Endothelial cell of umbilical vein (primary cell): ENCODE measurements at regions not wholly inside any gene's neighbourhood (a gene's known extent, or its start where the extent isn't known, plus 50 kb on each side); places are given as distances from the start of the nearest gene placed in this dataset.

Experiments
- BruUV-seq: library from RNA; stranded (reverse); fragments of 400-500 nt; replicated peaks from 2 replicates; lab custom pipeline; 2021; lab: Mats Ljungman, UMichigan
- CTCF ChIA-PET: fragments of 300-600, 350-600 bp; sonication (Branson Sonifier 250); formaldehyde crosslinking; loops from one replicate; lab custom pipeline; 2021; ENCODE audit warnings: antibody characterized with exemption, inconsistent platforms; lab: Charles Lee
- POLR2A ChIA-PET: fragments of 300-600, 350-600 bp; sonication (Branson Sonifier 250); formaldehyde crosslinking; loops from one replicate; lab custom pipeline; 2021; ENCODE audit warnings: antibody characterized with exemption, inconsistent platforms; lab: Charles Lee
- DNase-seq: peaks from one replicate; pipeline ENCODE4 v3.0.0-alpha.2; 2011; ENCODE audit warnings: low read depth, low spot score
- FAIRE-seq: peaks from 2 replicates; lab custom pipeline; 2011; peaks lifted over from hg19 to GRCh38; lab: Jason Lieb, UNC
- H2AFZ ChIP-seq: 2 replicates; pipeline ENCODE4 v1.6.0; 2012; ENCODE audit warnings: low read depth, low read length, control low read depth, inconsistent platforms
- H3K27ac ChIP-seq: 2 replicates; pipeline ENCODE4 v1.5.1; 2011; ENCODE audit warnings: low read depth, mild to moderate bottlenecking, control low read depth, low read length, moderate library complexity; ENCODE audit not compliant: insufficient read depth
- H3K27me3 ChIP-seq, 2 experiments: 2 replicates each; pipeline versions ENCODE4 v1.6.0 to v1.6.1; 2011; ENCODE audit warnings: low read length in 2 of 2, mixed read lengths in 1 of 2; ENCODE audit not compliant: control insufficient read depth in 2 of 2, insufficient read depth in 2 of 2
- H3K36me3 ChIP-seq, 2 experiments: 2 replicates in 1 of 2; 3 replicates in 1 of 2; pipeline ENCODE4 v1.5.1; 2011; ENCODE audit warnings: low read length in 2 of 2, mild to moderate bottlenecking in 1 of 2, moderate library complexity in 1 of 2; ENCODE audit not compliant: control insufficient read depth in 2 of 2, insufficient read depth in 2 of 2; ENCODE audit errors: extremely low read depth in 1 of 2
- H3K4me1 ChIP-seq: 3 replicates; pipeline ENCODE4 v1.5.1; 2011; ENCODE audit warnings: mild to moderate bottlenecking, low read length; ENCODE audit not compliant: control insufficient read depth, insufficient read depth; ENCODE audit errors: extremely low read depth
- H3K4me2 ChIP-seq: 2 replicates; pipeline ENCODE4 v1.6.1; 2011; ENCODE audit warnings: low read length, control low read depth, mixed read lengths; ENCODE audit not compliant: insufficient read depth
- H3K4me3 ChIP-seq, 3 experiments: fragments of 200-600 bp in 1 of 3; sonication (generic), shearing (Covaris generic) in 1 of 3; replicated peaks in 1 of 3; 2 replicates each; pipeline ENCODE4 v1.5.1; 2011 to 2016; ENCODE audit warnings: control low read depth in 3 of 3, low read length in 3 of 3, mild to moderate bottlenecking in 2 of 3, inconsistent platforms in 1 of 3, low read depth in 1 of 3, moderate library complexity in 1 of 3; ENCODE audit not compliant: insufficient read depth in 1 of 3
- H3K79me2 ChIP-seq: 2 replicates; pipeline ENCODE4 v1.6.0; 2012; ENCODE audit warnings: low read length, inconsistent platforms; ENCODE audit not compliant: control insufficient read depth, insufficient read depth
- H3K9ac ChIP-seq: replicated peaks from 2 replicates; pipeline ENCODE3; 2011; ENCODE audit warnings: low read length, control low read depth; ENCODE audit not compliant: insufficient read depth; ENCODE audit errors: extremely low read depth
- H3K9me1 ChIP-seq: replicated peaks from 3 replicates; pipeline ENCODE4 v1.6.0; 2011; ENCODE audit warnings: mild to moderate bottlenecking, low read length; ENCODE audit not compliant: control insufficient read depth, insufficient read depth; ENCODE audit errors: extremely low read depth
- H3K9me3 ChIP-seq: replicated peaks from 2 replicates; pipeline ENCODE4 v1.5.1; 2012; ENCODE audit warnings: low read length, inconsistent platforms; ENCODE audit not compliant: control insufficient read depth, insufficient read depth
- H4K20me1 ChIP-seq: replicated peaks from 2 replicates; pipeline ENCODE3; 2011; ENCODE audit warnings: mild to moderate bottlenecking, low read length; ENCODE audit not compliant: control insufficient read depth, insufficient read depth; ENCODE audit errors: extremely low read depth
- EZH2 ChIP-seq: IDR thresholded peaks from 2 replicates; pipeline ENCODE4 v1.6.1; 2012; ENCODE audit warnings: borderline replicate concordance, low read depth, mild to moderate bottlenecking, moderate library complexity, low read length, inconsistent platforms; ENCODE audit not compliant: severe bottlenecking
- FOS ChIP-seq: IDR thresholded peaks from 2 replicates; pipeline ENCODE4 v1.6.1; 2011; ENCODE audit warnings: mild to moderate bottlenecking, low read length, moderate library complexity, borderline replicate concordance; ENCODE audit not compliant: insufficient read depth
- GATA2 ChIP-seq: IDR thresholded peaks from 2 replicates; pipeline ENCODE4 v1.7.0; 2011; ENCODE audit warnings: low read depth, mild to moderate bottlenecking, moderate library complexity, mixed read lengths, low read length; ENCODE audit not compliant: insufficient read length, insufficient read depth
- JUN ChIP-seq: IDR thresholded peaks from 2 replicates; pipeline ENCODE4 v1.6.1; 2011; ENCODE audit warnings: borderline replicate concordance, low read depth; ENCODE audit not compliant: insufficient read length, insufficient read depth
- MAX ChIP-seq: IDR thresholded peaks from 2 replicates; pipeline ENCODE4 v1.6.1; 2011; ENCODE audit not compliant: insufficient read depth, insufficient read length
- MYC ChIP-seq: IDR thresholded peaks from one replicate; pipeline ENCODE4 v1.6.1; 2011; ENCODE audit warnings: mild to moderate bottlenecking, low read depth, low read length
- POLR2A ChIP-seq: IDR thresholded peaks from 2 replicates; pipeline ENCODE4 v1.6.1; 2012; ENCODE audit warnings: low read depth, mild to moderate bottlenecking, control low read depth, low read length
- POLR2AphosphoS5 ChIP-seq: IDR thresholded peaks from 2 replicates; pipeline ENCODE4 v1.6.1; 2012; ENCODE audit warnings: low read depth, mild to moderate bottlenecking, control low read depth, low read length, moderate library complexity; ENCODE audit not compliant: insufficient read depth
- dilution Hi-C: fragments of 300-500 bp; cut with MboI; formaldehyde crosslinking; loops from one replicate; pipeline ENCODE4 v1.15.0; 2019; ENCODE audit warnings: low sequenced_read_pairs; ENCODE audit not compliant: extremely low pct_ligation_motif_present
- intact Hi-C: fragments of 100-400 bp; cut with micrococcal nuclease; formaldehyde crosslinking; loops from one replicate; pipeline ENCODE4 v1.10.0; 2022
- TF ChIP-seq, protein P1 (sequence below), 2 donors: IDR thresholded peaks; 1 replicate in 1 of 2; 2 replicates in 1 of 2; pipeline ENCODE4 v1.5.1; 2011; ENCODE audit warnings: low read length in 2 of 2, mild to moderate bottlenecking in 2 of 2, moderate library complexity in 2 of 2, control low read depth in 1 of 2, inconsistent platforms in 1 of 2, low read depth in 1 of 2; ENCODE audit not compliant: insufficient read depth in 1 of 2; ENCODE audit errors: extremely low read depth in 1 of 2

- CTCF ChIA-PET, result interaction anchor here (1.0 to 3.2 kb wide), 8 partner anchors 9 to 248 kb away, joined by 3 to 11 read pairs (median 5); partner anchors contain the start of gene EDN1
- TF ChIP-seq MYC, result no peak
- peak; percentile 83 for TF ChIP-seq JUN
- no peak for TF ChIP-seq EZH2
- TF ChIP-seq POLR2A, result peak; percentile 80
- TF ChIP-seq GATA2, result peak; percentile 96
- peak; percentile 88 for TF ChIP-seq POLR2AphosphoS5
- peak; percentile 69 for TF ChIP-seq FOS
- TF ChIP-seq, protein P1, sequence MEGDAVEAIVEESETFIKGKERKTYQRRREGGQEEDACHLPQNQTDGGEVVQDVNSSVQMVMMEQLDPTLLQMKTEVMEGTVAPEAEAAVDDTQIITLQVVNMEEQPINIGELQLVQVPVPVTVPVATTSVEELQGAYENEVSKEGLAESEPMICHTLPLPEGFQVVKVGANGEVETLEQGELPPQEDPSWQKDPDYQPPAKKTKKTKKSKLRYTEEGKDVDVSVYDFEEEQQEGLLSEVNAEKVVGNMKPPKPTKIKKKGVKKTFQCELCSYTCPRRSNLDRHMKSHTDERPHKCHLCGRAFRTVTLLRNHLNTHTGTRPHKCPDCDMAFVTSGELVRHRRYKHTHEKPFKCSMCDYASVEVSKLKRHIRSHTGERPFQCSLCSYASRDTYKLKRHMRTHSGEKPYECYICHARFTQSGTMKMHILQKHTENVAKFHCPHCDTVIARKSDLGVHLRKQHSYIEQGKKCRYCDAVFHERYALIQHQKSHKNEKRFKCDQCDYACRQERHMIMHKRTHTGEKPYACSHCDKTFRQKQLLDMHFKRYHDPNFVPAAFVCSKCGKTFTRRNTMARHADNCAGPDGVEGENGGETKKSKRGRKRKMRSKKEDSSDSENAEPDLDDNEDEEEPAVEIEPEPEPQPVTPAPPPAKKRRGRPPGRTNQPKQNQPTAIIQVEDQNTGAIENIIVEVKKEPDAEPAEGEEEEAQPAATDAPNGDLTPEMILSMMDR (IDR thresholded peaks at IDR 0.05; ENCODE audit: extremely low read depth in 1 of 2, insufficient read depth in 1 of 2, low read depth in 1 of 2, low read length in 2 of 2), result no peak
- TF ChIP-seq MAX, result no peak
- no peaks in the 10 kb centered on the region for H4K20me1 ChIP-seq
- H3K4me1 ChIP-seq, result peaks cover 47% of the 10 kb centered on the region
- DNase-seq (peak; percentile 95), FAIRE-seq (peak; percentile 87)
- peak overlapping the region; percentile 87 for H3K27ac ChIP-seq
- no peaks in the 10 kb centered on the region for H3K9me1 ChIP-seq
- BruUV-seq, result no TSS peak
- intact Hi-C loops, result loop anchor here (1.0 to 10.0 kb wide), 19 partner anchors 8 to 928 kb away; partner anchors contain the start of genes EDN1 and HIVEP1
- peak overlapping the region; percentile 54 for H3K9ac ChIP-seq
- H3K36me3 ChIP-seq, result no peaks in the 10 kb centered on the region
- no peaks in the 10 kb centered on the region for H3K9me3 ChIP-seq
- H3K4me2 ChIP-seq, result peak overlapping the region; percentile 73
- H3K4me3 ChIP-seq, result no peak overlapping the region
- no peaks in the 10 kb centered on the region for H3K79me2 ChIP-seq
- no peak overlapping the region for H2AFZ ChIP-seq
- dilution Hi-C loops, result no loop called here
- H3K27me3 ChIP-seq, result no peaks in the 10 kb centered on the region
- POLR2A ChIA-PET, result interaction anchor here (1.8 kb wide), 1 partner anchor 48 kb away, joined by 4 read pairs; no protein-coding TSS in a partner anchor
Observed at GRCh38 chr6:12537389-12537788, 179.2 kb upstream of the PHACTR1 start.
